Erythroblast (primary cell): ENCODE measurements at regions not wholly inside any gene's neighbourhood (a gene's known extent, or its start where the extent isn't known, plus 50 kb on each side); places are given as distances from the start of the nearest gene placed in this dataset.

Experiments used
- GATA1 ChIP-seq: IDR thresholded peaks from 2 replicates; pipeline ENCODE4 v1.6.1; 2011; ENCODE audit warnings: low read depth, mild to moderate bottlenecking, control low read depth, low read length, moderate library complexity
- POLR2A ChIP-seq: IDR thresholded peaks from 2 replicates; pipeline ENCODE4 v1.6.1; 2011; ENCODE audit warnings: mild to moderate bottlenecking, low read length

DNA sequence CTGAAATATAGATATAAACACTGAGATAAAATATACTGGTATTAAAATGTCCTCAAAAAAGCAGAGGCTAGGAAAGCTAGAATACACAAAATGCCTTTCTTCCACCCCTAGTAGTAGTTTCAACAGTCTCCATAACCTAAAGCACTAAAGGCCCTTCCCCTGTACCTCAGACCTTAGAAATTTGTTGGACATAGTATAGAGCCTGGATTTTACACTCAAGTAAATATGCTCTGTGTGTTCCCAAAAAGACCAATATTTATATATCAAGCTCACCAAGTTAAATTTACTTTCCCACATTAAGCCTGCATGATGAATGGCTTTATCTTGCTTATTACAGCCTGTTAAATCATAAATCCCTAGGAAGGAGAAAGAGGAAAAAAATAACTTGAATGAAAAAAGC is 378.7 kb upstream of the AZI2 start:
- no peak for TF ChIP-seq POLR2A
- TF ChIP-seq GATA1: no peak
